ENCODE measurements at regions not wholly inside any gene's neighbourhood (a gene's known extent, or its start where the extent isn't known, plus 50 kb on each side); places are given as distances from the start of the nearest gene placed in this dataset.
A peak's percentile ranks its signal among the peaks of the same experiment; 100 is the strongest.

DNA sequence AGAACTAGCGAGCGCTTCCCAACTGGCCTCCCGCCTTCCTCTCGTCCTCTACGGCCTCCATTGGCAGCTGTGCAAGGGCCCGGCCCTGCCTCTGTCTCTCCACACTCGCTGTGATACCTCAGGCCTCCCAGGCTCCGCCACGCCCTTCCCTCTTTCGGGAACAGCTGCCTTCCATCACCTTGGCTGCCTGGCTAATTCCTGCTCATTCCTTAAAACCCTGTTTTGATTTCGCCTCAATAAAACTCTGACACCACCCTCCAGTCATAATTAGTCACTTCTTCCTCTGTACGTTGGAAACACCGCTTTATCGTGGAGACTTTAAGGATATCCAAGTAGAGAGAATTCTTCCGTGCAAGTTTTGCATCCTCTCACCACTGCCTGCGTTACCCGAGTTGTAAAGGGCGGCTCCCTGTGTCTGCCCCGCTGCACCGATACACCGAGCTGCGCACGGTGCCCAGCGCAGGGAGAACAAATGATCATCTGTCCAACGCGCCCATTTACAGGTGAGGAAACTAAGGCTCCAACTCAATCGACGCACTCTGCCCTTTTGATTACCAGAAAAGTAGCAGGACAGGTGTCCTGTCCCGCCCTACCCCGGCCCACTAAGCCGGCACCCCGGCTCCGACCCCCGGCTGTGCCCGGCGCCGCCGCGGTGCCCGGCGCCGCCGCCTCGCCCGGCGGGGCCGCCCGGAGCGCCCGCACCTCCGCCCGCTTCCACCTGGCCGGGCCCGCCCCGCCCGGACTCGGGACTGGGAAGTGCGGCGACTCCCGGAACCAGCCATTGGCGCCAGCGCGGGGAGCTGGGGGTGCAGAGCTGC is 139.7 kb downstream of the SEC14L1 start:
- TF ChIP-seq, protein P1, sequence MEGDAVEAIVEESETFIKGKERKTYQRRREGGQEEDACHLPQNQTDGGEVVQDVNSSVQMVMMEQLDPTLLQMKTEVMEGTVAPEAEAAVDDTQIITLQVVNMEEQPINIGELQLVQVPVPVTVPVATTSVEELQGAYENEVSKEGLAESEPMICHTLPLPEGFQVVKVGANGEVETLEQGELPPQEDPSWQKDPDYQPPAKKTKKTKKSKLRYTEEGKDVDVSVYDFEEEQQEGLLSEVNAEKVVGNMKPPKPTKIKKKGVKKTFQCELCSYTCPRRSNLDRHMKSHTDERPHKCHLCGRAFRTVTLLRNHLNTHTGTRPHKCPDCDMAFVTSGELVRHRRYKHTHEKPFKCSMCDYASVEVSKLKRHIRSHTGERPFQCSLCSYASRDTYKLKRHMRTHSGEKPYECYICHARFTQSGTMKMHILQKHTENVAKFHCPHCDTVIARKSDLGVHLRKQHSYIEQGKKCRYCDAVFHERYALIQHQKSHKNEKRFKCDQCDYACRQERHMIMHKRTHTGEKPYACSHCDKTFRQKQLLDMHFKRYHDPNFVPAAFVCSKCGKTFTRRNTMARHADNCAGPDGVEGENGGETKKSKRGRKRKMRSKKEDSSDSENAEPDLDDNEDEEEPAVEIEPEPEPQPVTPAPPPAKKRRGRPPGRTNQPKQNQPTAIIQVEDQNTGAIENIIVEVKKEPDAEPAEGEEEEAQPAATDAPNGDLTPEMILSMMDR (conservative IDR thresholded peaks at IDR 0.05; ENCODE audit: low read depth, low read length) = no peak
- DNase-seq (ENCODE audit: low read depth) = no peak
- peak overlapping the region; percentile 48 for H3K4me3 ChIP-seq (ENCODE audit: low read length)

DNA sequence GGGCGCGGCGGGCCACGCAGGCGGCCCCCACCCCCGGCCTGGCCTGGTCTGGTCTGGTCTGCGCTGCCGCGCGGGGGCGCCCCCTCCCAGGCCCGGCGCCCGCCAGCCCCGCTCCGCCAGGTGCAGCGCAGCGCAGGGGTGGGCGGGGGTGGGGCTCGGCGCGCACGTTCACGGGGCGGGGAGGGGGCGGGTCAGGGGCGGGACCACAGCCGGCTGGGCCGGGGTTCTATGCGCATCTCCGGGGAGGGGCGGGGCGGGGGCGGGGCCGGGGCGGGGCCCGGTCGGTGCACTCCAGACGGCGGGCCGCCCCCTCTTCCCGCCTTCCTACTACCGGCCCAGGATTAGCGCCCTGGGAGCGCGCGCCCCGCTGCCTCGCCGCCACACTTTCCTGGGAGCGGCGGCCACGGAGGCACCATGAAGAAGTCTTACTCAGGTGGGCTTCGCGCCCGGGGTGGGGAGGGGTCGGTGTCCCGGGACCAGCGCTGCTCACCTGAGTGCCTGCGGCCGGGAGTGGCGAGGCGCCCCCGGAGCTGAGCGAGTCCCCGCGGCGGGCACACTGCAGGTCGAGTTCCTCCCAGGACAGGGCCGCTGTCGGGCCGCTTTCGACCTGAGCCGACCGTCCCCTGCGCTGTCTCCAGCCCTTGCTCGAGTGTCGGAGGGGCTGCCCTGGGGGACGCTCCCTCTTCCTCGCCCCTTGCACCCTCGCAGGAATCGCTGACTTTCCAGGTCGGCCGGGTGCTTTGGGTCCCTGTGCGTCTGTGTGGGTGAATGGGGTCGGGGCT is 140.5 kb downstream of the SEC14L1 start:
- TF ChIP-seq, protein P1 (conservative IDR thresholded peaks at IDR 0.05; ENCODE audit: low read depth, low read length) = no peak
- no peak for DNase-seq (ENCODE audit: low read depth)
- peak overlapping the region; percentile 89 for H3K4me3 ChIP-seq (ENCODE audit: low read length)

DNA sequence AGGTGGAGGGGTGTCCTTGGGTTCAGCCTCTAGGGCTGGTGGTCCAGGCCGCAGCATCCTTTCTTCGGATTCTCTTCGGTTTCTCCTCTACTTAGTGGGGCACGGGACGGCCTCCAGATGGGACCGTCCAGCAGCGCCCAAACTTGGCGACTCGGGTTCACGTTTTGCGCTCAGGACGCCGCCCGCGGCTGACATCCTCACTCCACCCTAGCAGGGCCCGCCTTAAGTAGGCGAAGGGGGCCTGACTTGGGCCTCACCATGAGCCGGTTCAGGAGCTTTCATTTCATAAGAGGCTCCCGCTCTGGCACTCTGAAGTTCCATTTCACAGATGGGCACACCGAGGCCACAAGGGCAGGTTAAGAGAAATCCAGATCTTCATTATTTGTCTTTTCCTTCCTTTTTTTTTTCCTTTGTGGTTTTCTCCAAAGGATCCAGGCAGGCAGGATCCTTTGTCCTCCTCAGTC is 141.2 kb downstream of the SEC14L1 start:
- DNase-seq (ENCODE audit: low read depth) = no peak
- peak overlapping the region; percentile 89 for H3K4me3 ChIP-seq (ENCODE audit: low read length)
- TF ChIP-seq, protein P1 (conservative IDR thresholded peaks at IDR 0.05; ENCODE audit: low read depth, low read length) = no peak

DNA sequence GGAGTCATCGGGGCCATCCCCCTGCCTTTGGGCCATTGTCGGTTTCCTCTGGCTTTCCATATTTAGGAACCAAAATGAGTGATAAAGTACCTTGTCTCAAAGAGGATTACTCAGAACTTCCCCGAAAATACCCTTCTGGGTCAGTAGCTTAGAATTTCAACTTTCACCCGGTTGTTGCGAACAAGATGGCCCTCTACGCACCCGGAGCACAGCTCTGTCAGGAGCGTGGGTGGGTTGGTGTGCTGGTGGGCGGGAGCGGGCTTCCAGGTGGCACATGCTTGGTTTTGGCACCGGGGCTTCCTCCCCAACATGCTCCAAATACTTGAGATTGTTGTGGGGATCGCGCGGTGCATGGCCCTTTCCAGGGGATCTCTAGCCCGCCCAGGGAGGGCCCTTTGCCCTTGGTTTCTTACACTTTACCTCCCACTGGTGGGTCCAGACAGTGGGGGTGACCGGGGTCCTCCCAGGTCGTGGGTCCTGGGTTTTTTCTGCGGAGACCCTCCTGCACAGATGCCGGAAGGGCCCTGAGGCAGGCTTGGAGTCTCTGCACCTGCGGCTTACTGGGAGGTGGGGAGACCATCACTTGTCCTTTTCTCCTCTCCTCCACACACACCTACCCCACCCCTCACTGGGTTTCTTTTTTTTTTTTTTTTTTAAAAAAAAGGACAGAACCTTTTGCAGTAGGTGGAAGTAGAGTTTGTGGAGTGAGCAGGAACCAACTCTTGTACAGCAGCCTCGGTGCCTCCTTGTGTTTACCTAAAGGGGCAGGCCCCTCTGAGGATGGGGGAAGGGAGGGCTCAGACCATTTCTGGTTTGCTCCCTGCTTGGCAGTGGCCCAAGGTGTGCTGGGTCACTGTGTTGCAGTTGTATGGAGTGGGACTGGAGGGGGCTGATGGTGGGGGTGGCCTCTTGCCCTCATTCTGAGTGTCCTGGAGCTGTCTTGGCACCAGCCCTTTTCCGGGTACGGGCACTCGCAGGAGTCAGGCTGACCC is 142.1 kb downstream of the SEC14L1 start:
- peak overlapping the region; percentile 89 for H3K4me3 ChIP-seq (ENCODE audit: low read length)
- DNase-seq (ENCODE audit: low read depth) = no peak
- TF ChIP-seq, protein P1 (conservative IDR thresholded peaks at IDR 0.05; ENCODE audit: low read depth, low read length) = no peak

DNA sequence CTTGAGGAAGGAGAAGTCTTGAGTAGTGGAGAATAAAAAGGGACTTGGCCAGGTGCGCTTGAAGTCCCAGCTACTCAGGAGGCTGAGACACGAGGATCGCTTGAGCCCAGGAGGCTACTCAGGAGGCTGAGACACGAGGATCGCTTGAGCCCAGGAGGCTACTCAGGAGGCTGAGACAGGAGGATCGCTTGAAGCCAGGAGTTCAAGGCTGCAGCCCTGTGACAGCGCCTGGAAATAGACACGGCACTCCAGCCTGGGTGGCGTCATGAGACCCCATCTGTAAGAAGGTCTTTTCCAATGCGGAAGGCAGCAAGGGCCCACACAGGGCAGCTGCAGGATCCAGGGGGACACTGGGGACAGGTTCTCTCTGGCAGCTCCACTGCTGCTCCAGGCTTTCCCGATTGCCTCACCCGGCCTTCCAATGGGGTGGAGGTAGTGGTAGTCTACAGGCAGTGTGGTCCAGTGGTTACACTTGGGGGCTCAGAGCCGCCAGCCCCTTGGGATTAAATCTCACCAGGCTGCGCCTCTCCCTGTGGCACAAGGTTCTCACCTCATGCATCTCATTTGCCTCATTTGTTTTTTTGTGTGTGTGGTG is 143.4 kb downstream of the SEC14L1 start:
- DNase-seq (ENCODE audit: low read depth) = no peak
- peak overlapping the region; percentile 89 for H3K4me3 ChIP-seq (ENCODE audit: low read length)
- TF ChIP-seq, protein P1 (conservative IDR thresholded peaks at IDR 0.05; ENCODE audit: low read depth, low read length) = no peak
